ENCODE measurements at regions not wholly inside any gene's neighbourhood (a gene's known extent, or its start where the extent isn't known, plus 50 kb on each side); places are given as distances from the start of the nearest gene placed in this dataset.
"Not testable (repeated sequence)": the region's sequence is repeated elsewhere in the genome, so short reads cannot be mapped to it uniquely, and the experiment has no call there.

DNA sequence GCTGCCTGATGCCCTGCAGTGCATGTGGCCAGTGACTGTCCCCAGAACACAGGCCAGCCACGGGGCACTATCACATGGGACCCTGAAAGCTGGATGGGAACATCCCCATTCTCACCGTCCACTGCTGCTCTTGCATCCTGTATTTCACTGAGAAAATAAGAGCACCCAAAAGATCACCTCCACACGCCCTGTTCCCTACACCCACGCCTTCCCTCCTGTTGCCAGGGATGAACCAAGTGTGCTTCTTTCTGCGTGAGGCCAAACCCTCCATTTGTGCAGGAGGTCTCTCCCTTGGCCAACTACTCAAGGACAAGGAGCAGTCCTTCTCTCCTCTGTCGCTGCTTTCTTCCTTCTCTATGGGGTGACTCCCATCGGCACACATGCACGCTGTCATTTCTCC is 118.3 kb downstream of the LRRC37A3 start:
- peak in 1 of 10 donors; percentile 9 for DNase-seq
- intact Hi-C loops (cut with DNase I), result not testable (repeated sequence)

DNA sequence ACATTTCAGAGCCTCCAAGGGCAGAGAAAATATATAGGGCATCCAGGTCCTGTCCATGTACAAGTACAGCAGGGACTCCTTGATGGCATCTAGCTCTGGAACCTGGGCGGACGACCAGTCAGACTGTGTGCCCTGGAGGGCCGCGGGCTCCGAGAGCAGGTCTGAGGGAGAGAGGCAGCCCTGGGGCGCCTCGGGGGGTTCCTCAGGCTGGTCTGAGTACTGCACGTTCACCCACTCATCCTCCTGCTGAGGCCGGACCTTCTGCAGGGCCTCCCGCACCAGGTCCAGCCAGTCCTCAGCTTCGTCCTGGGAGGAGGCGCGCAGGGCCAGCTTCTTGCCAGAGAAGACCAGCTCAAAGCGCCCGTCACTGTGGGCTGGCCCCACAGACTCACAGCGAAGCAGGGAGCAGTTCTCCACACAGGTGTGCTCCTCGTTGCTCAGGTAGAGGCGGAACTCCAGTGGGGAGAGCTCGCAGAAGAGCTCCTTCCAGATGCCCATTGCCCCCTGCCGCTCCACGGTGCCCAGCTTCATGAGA is 118.8 kb downstream of the LRRC37A3 start:
- intact Hi-C loops (cut with DNase I), result not testable (repeated sequence)
- DNase-seq, result peak in 2 of 10 donors; percentile 38 to 80

DNA sequence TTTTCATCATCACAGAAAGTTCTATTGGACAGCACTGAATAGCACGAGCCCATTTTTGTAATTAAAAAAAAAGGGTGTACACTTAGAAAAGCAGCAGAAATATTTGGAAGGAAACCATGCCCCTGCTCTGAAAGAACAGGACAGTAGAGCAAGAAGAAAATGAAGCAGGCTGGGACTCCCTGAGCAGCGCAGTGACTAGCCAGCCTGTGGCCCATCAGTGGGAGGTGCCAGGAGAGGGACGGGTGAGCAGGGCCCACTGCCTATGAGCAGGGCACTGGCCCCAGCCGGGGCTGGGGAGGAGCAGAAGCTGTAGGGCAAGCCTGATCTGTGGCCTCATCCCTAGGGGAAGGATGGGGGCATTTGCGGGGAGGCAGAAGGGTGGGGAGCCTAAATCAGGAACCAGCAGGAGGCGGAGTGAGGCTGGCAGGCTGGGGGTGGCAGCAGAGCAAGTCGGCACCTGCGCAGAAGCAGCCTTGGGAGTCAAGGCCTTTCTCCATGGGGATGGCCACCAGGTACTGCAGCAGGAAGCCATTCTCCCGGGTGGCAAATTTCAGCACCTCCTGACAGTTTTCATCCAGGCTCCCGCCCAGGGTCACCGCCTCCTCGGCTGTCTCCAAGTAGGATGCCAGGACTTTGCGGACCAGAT is 119.6 kb downstream of the LRRC37A3 start:
- peak in 3 of 10 donors; percentile 74 to 87 (median 78) for DNase-seq
- intact Hi-C loops (cut with DNase I), result not testable (repeated sequence)

DNA sequence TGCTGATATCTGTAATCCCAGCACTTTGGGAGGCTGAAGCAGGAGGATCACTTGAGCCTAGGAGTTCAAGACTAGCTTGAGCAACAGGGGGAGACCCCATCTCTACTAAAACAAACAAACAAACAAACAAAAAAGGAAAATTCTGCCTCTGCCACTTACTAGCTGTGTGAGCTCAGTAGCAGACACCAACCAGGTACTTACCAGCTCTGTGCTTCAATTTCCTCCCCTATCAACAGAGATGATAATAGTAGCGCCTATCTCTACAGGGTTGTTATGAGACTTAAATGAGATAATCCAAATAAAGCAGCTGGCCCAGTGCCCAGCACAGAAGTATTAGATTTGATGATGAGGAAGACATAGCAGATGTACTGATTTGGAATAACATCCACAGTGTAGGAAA is 120.3 kb downstream of the LRRC37A3 start:
- intact Hi-C loops (cut with DNase I); DNase-seq: not testable (repeated sequence)

GRCh38 chr17:64798489-64798790 is 120.8 kb downstream of the LRRC37A3 start:
- intact Hi-C loops (cut with DNase I), result not testable (repeated sequence)
- DNase-seq, result peak in 2 of 10 donors; percentile 29 to 55

GRCh38 chr17:64797746-64798488 is 121.4 kb downstream of the LRRC37A3 start:
- DNase-seq, result peak in 2 of 10 donors; percentile 62 to 70

GRCh38 chr17:64795342-64795741 is 123.9 kb downstream of the LRRC37A3 start:
- not testable (repeated sequence) for DNase-seq

More at GRCh38 chr17:64797746-64798488, 121.4 kb downstream of the LRRC37A3 start:
- intact Hi-C loops (cut with DNase I), result not testable (repeated sequence)

DNA sequence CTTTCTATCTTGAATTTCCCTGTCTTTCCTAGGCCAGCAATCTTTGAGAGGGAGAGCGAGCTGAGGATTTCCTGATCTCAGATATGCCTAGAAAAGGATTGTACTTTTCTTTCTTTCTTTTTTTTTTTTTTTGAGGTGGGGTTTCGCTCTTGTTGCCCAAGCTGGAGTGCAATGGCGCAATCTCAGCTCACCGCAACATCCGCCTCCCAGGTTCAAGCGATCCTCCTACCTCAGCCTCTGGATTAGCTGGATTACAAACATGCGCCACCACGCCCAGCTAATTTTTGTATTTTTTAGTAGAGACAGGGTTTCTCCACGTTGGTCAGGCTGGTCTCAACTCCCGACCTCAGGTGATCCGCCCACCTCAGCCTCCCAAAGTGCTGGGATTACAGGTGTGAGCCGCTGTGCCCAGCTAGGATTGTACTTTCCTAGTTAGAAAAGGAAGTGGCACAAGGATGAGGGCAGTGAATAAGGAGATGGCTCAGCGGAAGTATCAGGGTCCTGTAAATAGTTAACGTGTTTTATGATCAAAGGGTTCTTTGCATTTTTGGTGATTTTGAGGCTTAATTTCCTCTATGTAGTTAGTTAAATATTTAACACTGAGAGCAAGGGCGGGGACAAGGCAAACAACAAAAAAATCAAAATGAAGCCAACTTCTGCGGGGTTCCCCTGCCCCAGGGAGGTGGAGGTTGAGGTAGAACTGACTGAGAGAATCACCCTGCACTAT is 124.6 kb downstream of the LRRC37A3 start:
- peak in 2 of 10 donors; percentile 8 to 11 for DNase-seq
- intact Hi-C loops (cut with DNase I), result not testable (repeated sequence)

More at GRCh38 chr17:64795342-64795741, 123.9 kb downstream of the LRRC37A3 start:
- intact Hi-C loops (cut with DNase I), result not testable (repeated sequence)

GRCh38 chr17:64794113-64794512 is 125.2 kb downstream of the LRRC37A3 start:
- intact Hi-C loops (cut with DNase I), result not testable (repeated sequence)

DNA sequence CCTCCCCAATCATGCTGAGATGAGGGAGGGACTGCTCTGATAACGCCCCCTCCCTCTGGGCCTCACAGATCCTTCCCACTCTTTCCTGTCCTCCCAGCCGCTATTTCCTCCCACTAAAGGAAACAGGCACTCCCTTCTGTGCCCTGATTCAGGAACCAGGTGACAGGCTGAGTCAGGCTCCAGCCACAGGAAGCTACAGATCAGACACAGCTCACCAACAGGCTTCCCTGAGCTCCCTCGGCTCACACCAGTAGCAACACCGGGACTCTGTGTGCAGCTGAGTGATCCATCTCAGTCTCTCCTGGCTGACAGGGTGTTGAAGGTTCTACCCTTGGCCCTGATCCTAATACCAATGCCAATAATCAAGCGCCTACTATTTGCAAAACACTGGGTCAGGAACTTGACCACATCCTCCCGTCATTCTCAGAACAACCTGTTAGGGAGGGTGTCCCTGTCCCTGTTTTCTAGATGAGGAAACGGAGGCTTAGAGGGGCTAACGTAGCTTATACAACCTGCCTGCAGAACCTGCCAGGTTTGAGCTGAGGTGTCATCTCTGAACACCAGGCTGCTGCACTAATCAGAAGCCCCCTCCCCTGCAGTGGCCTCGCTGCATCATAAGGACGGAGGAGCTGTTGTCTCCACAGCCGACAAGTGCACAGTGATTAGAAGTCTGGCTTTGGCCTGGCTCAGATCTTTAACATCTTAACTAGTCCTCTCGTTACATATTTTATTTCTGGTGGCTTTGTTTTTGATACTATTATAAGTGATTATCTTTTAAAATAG is 126.3 kb downstream of the LRRC37A3 start:
- intact Hi-C loops (cut with DNase I), result not testable (repeated sequence)
- peak in 2 of 10 donors; percentile 39 to 79 for DNase-seq

More at GRCh38 chr17:64794113-64794512, 125.2 kb downstream of the LRRC37A3 start:
- peak in 2 of 10 donors; percentile 43 to 52 for DNase-seq

GRCh38 chr17:64792276-64792675 is 127.0 kb downstream of the LRRC37A3 start:
- intact Hi-C loops (cut with DNase I), result not testable (repeated sequence)
- DNase-seq, result peak in 1 of 10 donors; percentile 68

GRCh38 chr17:64791691-64792090 is 127.6 kb downstream of the LRRC37A3 start:
- DNase-seq, result peak in 2 of 10 donors; percentile 40 to 51
- intact Hi-C loops (cut with DNase I), result not testable (repeated sequence)

- peak in 2 of 10 donors; percentile 18 to 62 for DNase-seq
- intact Hi-C loops (cut with DNase I), result not testable (repeated sequence)
Measured at GRCh38 chr17:64791226-64791625, 128.1 kb downstream of the LRRC37A3 start.

- DNase-seq, result peak in 1 of 10 donors; percentile 4
- intact Hi-C loops (cut with DNase I), result not testable (repeated sequence)
Measured at GRCh38 chr17:64790690-64791089, 128.6 kb upstream of the SMURF2 start.

GRCh38 chr17:64790193-64790592 is 128.1 kb upstream of the SMURF2 start:
- intact Hi-C loops (cut with DNase I), result not testable (repeated sequence)
- peak in 1 of 10 donors; percentile 48 for DNase-seq

GRCh38 chr17:64789061-64789445 is 126.9 kb upstream of the SMURF2 start:
- intact Hi-C loops (cut with DNase I), result not testable (repeated sequence)
- DNase-seq, result peak in 2 of 10 donors; percentile 22 to 55

- peak in 2 of 10 donors; percentile 67 to 71 for DNase-seq
- intact Hi-C loops (cut with DNase I), result no loop called here
Measured at GRCh38 chr17:64788286-64789060, 126.4 kb upstream of the SMURF2 start.

GRCh38 chr17:64787921-64788271 is 125.8 kb upstream of the SMURF2 start:
- DNase-seq, result peak in 2 of 10 donors; percentile 58 to 73

GRCh38 chr17:64787255-64787920 is 125.3 kb upstream of the SMURF2 start:
- intact Hi-C loops (cut with DNase I), result no loop called here
- DNase-seq, result peak in 1 of 10 donors; percentile 36

More at GRCh38 chr17:64787921-64788271, 125.8 kb upstream of the SMURF2 start:
- intact Hi-C loops (cut with DNase I), result no loop called here
